WERI-Rb-1 (cell line): ENCODE measurements at regions not wholly inside any gene's neighbourhood (a gene's known extent, or its start where the extent isn't known, plus 50 kb on each side); places are given as distances from the start of the nearest gene placed in this dataset.

Experiments used
- DNase-seq: peaks from one replicate; pipeline ENCODE4 v3.0.0-alpha.2; 2020
- H3K27ac ChIP-seq: fragments of 250-450 bp; sonication (Bioruptor Pico); 2 replicates; pipeline ENCODE4 v1.5.1; 2020; ENCODE audit warnings: mild to moderate bottlenecking, moderate library complexity
- H3K27me3 ChIP-seq: fragments of 250-450 bp; sonication (Bioruptor Pico); 2 replicates; pipeline ENCODE4 v1.5.1; 2021; ENCODE audit warnings: mild to moderate bottlenecking, low read depth, moderate library complexity; ENCODE audit not compliant: insufficient read depth, severe bottlenecking
- H3K36me3 ChIP-seq: fragments of 250-450 bp; sonication (Bioruptor Pico); 2 replicates; pipeline ENCODE4 v1.5.1; 2020; ENCODE audit warnings: mild to moderate bottlenecking, moderate library complexity
- H3K4me3 ChIP-seq: 2 replicates; pipeline ENCODE4 v1.5.1; 2011; ENCODE audit warnings: low read depth, mild to moderate bottlenecking, control low read depth, low read length
- H3K9me3 ChIP-seq: fragments of 250-450 bp; sonication (Bioruptor Pico); 2 replicates; pipeline ENCODE4 v1.5.1; 2021; ENCODE audit warnings: mild to moderate bottlenecking, moderate library complexity; ENCODE audit not compliant: severe bottlenecking
- TF ChIP-seq, protein P1 (sequence below): IDR thresholded peaks from 2 replicates; pipeline ENCODE4 v1.5.1; 2011; ENCODE audit warnings: low read depth, mild to moderate bottlenecking, control low read depth, inconsistent platforms, low read length

DNA sequence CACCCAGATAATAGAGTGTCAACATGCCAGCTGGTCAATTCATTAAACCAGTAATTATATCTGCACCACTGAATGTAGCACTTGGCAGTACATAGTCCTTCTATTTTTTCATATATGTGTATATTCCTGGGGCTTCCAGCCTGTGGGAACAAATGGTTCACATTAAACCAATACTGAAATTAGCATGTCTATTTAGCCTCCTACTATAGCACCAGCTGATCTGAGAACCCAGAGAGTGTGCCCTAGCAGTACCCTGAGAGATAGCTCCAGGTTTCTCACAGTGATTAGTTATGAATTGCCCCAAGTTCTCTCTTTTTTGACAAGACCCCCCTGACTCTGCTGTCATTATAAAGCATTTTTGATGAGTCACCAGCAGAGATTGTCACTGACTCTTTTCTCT lies 1097.3 kb upstream of the FLRT2 start:
- Histone ChIP-seq H3K4me3 (no peak overlapping the region), H3K27ac (no peak overlapping the region), H3K36me3 (no peaks in the 10 kb centered on the region), H3K27me3 (no peaks in the 10 kb centered on the region), H3K9me3 (no peaks in the 10 kb centered on the region)
- no peak for DNase-seq
- TF ChIP-seq, protein P1, sequence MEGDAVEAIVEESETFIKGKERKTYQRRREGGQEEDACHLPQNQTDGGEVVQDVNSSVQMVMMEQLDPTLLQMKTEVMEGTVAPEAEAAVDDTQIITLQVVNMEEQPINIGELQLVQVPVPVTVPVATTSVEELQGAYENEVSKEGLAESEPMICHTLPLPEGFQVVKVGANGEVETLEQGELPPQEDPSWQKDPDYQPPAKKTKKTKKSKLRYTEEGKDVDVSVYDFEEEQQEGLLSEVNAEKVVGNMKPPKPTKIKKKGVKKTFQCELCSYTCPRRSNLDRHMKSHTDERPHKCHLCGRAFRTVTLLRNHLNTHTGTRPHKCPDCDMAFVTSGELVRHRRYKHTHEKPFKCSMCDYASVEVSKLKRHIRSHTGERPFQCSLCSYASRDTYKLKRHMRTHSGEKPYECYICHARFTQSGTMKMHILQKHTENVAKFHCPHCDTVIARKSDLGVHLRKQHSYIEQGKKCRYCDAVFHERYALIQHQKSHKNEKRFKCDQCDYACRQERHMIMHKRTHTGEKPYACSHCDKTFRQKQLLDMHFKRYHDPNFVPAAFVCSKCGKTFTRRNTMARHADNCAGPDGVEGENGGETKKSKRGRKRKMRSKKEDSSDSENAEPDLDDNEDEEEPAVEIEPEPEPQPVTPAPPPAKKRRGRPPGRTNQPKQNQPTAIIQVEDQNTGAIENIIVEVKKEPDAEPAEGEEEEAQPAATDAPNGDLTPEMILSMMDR: no peak

DNA sequence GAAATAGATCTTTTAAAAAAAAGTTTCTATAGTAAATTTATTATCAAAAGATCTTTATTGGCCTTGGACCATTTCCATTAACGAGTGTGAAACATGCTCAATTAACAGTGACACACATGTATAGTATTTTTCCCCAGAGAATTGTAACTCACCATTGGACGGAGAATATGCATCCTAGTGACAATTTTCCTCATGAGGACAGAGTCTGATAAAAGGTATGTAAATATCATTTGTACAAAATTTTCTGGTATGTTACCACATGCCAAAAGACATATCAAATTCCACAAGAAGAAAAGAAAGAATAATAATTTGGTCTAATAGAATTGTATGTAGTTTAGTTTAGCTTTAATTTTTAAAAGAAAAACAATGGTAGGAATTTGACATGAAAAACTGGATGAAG lies 1096.0 kb upstream of the FLRT2 start:
- Histone ChIP-seq H3K36me3 (no peaks in the 10 kb centered on the region), H3K9me3 (no peaks in the 10 kb centered on the region), H3K27me3 (no peaks in the 10 kb centered on the region), H3K4me3 (no peak overlapping the region), H3K27ac (no peak overlapping the region)
- TF ChIP-seq, protein P1: no peak
- DNase-seq: no peak

DNA sequence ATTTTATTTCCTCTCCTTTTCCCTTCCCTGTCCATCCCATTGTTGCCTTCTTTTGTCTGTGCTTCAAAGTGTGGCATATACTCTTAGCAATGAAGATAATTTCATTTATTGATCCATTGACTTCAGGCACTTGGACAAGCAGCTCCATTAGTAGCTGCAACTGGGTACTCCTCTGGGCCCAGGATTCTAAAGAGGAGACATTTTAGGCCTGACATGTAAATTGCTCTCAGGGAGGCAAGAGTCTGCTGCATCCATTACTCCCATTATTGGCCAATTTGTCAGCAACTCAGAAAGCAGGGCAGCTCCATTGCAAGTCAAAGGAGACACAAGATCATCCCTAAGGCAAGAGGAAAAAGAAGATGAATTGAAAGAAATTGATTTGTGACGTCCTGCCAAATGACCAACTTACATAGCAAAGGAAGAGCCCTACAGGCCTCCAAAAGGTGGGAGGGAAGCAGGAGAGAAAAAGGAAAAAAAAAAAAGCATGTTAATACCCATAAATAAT lies 1094.1 kb upstream of the FLRT2 start:
- Histone ChIP-seq H3K36me3 (no peaks in the 10 kb centered on the region), H3K27me3 (no peaks in the 10 kb centered on the region), H3K4me3 (no peak overlapping the region), H3K27ac (no peak overlapping the region), H3K9me3 (no peaks in the 10 kb centered on the region)
- DNase-seq: no peak
- TF ChIP-seq, protein P1: no peak

DNA sequence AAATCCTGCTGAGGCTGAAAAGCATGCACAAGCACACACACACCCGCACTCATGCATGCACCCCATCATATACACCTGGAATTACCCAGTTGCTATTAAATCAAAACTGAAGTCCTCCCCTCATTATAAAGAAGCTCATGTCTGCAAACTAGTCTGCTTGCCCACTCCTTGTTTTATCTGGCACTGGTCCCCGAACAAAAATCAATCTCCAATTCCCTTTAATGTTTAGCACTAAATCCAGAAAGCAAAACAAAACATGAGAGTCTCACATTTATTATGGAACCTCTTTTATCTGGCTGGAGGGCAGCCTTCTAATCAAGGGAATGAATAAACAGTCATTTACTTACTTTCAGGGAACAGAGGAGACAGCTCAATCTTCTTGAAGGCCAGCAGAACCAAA lies 1093.4 kb upstream of the FLRT2 start:
- TF ChIP-seq, protein P1: no peak
- H3K4me3 ChIP-seq: no peak overlapping the region
- DNase-seq: no peak
- H3K9me3 ChIP-seq: no peaks in the 10 kb centered on the region
- no peaks in the 10 kb centered on the region for H3K36me3 ChIP-seq
- no peaks in the 10 kb centered on the region for H3K27me3 ChIP-seq
- H3K27ac ChIP-seq: no peak overlapping the region

DNA sequence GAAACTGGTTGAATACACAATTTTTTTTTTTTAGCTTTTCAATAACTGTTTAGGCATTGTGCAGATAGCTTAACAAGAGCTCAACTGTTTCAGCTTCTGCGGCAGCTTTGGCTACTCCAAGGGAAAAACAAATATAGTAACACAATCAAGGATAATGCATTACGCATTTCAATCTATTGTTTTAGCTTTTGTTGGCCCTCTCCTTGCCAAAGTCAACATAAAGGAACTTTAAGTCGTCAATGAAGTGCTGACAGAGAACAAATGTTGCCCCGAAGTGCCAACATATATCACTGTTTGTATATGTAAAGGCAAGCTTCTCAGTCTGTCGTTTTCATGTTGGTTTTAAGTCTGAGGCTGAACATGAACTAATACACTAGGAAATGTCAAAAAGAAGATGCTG lies 1087.4 kb upstream of the FLRT2 start:
- Histone ChIP-seq H3K4me3 (no peak overlapping the region), H3K36me3 (no peaks in the 10 kb centered on the region), H3K27me3 (no peaks in the 10 kb centered on the region), H3K9me3 (no peaks in the 10 kb centered on the region), H3K27ac (no peak overlapping the region)
- TF ChIP-seq, protein P1: no peak
- no peak for DNase-seq

DNA sequence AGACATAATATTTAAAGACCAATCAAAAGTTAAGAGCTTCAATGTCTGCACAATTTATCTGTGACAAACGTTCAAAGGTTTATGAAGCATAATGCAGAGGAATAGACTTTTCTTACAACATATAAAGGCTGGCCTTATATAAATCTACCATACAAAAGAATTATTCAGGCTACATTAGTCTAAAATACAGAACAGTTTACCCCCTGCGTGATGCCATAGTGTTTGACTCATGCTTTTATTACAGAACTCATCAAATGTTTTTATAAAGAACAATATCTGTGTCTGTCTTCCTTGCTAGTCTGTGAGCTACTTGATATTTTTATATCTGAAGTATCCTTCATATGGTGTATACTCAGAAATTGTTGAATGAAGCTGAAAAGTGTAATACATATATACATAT lies 1084.5 kb upstream of the FLRT2 start:
- Histone ChIP-seq H3K27ac (no peak overlapping the region), H3K4me3 (no peak overlapping the region), H3K9me3 (no peaks in the 10 kb centered on the region), H3K36me3 (no peaks in the 10 kb centered on the region), H3K27me3 (no peaks in the 10 kb centered on the region)
- TF ChIP-seq, protein P1: no peak
- no peak for DNase-seq
